ENCODE measurements at regions not wholly inside any gene's neighbourhood (a gene's known extent, or its start where the extent isn't known, plus 50 kb on each side); places are given as distances from the start of the nearest gene placed in this dataset.

DNA sequence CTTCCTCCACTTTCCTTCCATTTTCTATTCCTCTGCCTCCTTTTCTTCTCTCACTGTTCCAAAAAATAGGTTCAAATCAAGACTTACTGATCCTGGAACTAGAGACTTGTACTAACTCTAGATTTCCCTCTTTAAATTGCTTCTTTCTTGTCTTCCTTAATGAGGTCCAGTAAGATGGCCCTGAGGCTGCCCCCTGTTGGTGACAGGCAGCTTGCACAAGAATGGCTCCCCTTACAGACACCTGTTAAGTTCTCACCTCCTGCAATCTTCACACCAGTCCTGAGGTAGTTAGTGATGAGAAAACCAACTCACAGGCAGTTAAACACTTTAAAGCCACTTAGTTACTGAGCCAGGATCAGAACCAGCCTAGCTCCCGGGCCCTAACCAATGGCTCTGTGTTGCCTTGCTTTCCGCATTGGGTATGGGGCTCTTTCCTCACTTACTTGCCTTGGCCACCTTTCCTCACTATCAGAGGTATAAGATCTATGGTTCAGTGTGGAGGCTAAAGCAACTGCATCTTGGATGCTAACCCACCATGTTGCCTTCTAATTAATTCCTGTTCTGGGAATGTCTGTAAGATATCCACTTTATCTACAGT is 130.6 kb downstream of the AKAIN1 start:
- WGBS (ENCODE audit: insufficient coverage, low coverage, low lambda C conversion rate, missing lambda C conversion rate): 83% methylated on average over 2 of the region's 2 CpGs

GRCh38 chr18:5065615-5066014 is 131.4 kb downstream of the AKAIN1 start:
- TF ChIP-seq POLR2A (IDR thresholded peaks at IDR 0.05) (no peak), CTCF (IDR thresholded peaks at IDR 0.05) (no peak)
- WGBS (ENCODE audit: insufficient coverage, low coverage, low lambda C conversion rate, missing lambda C conversion rate): 55% methylated on average over 2 of the region's 2 CpGs
- H3K27ac ChIP-seq: no peak overlapping the region
- H3K4me1 ChIP-seq: no peaks in the 10 kb centered on the region
- no peaks in the 10 kb centered on the region for H3K9me3 ChIP-seq
- ATAC-seq (no peak), DNase-seq (no peak)
- no peak overlapping the region for H3K4me3 ChIP-seq
- no peaks in the 10 kb centered on the region for H3K36me3 ChIP-seq
- intact Hi-C loops (cut with DNase I): no loop called here
- H3K27me3 ChIP-seq: no peaks in the 10 kb centered on the region

More for the DNA sequence above, 130.6 kb downstream of the AKAIN1 start:
- H3K27ac ChIP-seq: no peak overlapping the region
- no peaks in the 10 kb centered on the region for H3K27me3 ChIP-seq
- TF ChIP-seq CTCF (IDR thresholded peaks at IDR 0.05) (peak in 3 of 4 donors; percentile 16 to 48 (median 33)), POLR2A (IDR thresholded peaks at IDR 0.05) (no peak)
- no peaks in the 10 kb centered on the region for H3K36me3 ChIP-seq
- no peak overlapping the region for H3K4me3 ChIP-seq
- no peak for DNase-seq
- no peaks in the 10 kb centered on the region for H3K9me3 ChIP-seq
- no peaks in the 10 kb centered on the region for H3K4me1 ChIP-seq
- intact Hi-C loops (cut with DNase I): no loop called here
- peak in 1 of 4 donors; percentile 26 for ATAC-seq

DNA sequence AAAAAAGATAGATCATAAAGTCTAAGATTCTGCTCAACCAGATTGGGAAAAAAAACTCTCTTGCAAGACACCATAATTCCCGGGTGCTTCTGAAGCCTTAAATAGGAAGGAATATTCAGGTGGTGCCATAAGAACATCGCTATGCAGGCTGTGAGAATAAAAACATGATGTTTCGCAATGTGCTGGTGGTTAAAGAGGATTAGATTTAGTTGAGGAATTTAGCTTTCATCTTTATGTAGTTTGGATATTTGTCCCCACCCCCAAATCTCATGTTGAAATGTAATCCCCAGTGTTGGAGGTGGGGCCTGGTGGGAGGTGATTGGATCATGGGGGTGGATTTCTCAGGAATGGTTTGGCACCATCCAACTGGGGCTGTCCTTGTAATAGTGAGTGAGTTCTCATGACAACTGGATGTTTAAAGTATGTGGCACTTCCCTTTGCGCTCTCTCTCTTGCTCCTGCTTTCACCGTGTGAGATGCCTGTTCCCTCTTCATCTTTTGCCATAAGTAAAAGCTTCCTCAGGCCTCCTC is 132.2 kb downstream of the AKAIN1 start:
- Histone ChIP-seq H3K9me3 (no peaks in the 10 kb centered on the region), H3K27me3 (no peaks in the 10 kb centered on the region), H3K4me3 (no peak overlapping the region), H3K4me1 (no peaks in the 10 kb centered on the region), H3K36me3 (no peaks in the 10 kb centered on the region), H3K27ac (no peak overlapping the region)
- no peak for ATAC-seq
- TF ChIP-seq CTCF (IDR thresholded peaks at IDR 0.05): no peak
- 66% methylated on average over 5 of the region's 5 CpGs for WGBS (ENCODE audit: insufficient coverage, low coverage, low lambda C conversion rate, missing lambda C conversion rate)
- DNase-seq: no peak
- intact Hi-C loops (cut with DNase I): no loop called here

DNA sequence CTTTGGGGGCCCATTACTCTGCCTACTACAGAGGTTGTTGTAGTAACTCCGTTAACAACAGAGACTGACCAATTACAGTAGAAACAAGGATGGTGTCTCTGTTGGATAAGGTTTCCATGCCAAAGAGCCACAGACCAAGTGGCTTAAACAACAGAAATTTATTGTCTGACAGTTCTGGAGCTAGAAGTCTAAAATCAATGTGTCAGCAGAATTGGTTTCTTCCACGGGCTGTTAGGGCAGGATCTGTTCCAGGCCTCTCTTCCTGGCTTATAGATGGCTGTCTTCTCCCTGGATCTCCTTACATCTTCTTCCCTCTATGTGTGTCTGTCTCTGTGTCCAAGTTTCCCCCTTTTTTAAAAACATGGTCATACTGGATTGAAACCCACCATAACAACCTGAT is 135.3 kb downstream of the AKAIN1 start:
- Histone ChIP-seq H3K27me3 (no peaks in the 10 kb centered on the region), H3K27ac (no peak overlapping the region), H3K4me1 (no peaks in the 10 kb centered on the region), H3K9me3 (no peaks in the 10 kb centered on the region), H3K4me3 (no peak overlapping the region), H3K36me3 (no peaks in the 10 kb centered on the region)
- 70% methylated on average over 1 of the region's 2 CpGs for WGBS (ENCODE audit: insufficient coverage, low coverage, low lambda C conversion rate, missing lambda C conversion rate)
- DNase-seq (no peak), ATAC-seq (no peak)
- intact Hi-C loops (cut with DNase I): no loop called here
- TF ChIP-seq POLR2A (IDR thresholded peaks at IDR 0.05) (no peak), CTCF (IDR thresholded peaks at IDR 0.05) (no peak)
